Esophagus (tissue), 2 donors: ENCODE measurements at regions not wholly inside any gene's neighbourhood (a gene's known extent, or its start where the extent isn't known, plus 50 kb on each side); places are given as distances from the start of the nearest gene placed in this dataset.

Experiments
- H3K27ac ChIP-seq, 2 donors: one replicate each; pipeline ENCODE4 v1.5.1; 2013; ENCODE audit warnings: low read depth in 2 of 2, mild to moderate bottlenecking in 2 of 2, inconsistent platforms in 1 of 2, low read length in 1 of 2, moderate library complexity in 1 of 2
- H3K27me3 ChIP-seq, 2 donors: one replicate each; pipeline ENCODE4 v1.6.1; 2013; ENCODE audit warnings: low read length in 2 of 2, control low read depth in 1 of 2, mild to moderate bottlenecking in 1 of 2; ENCODE audit not compliant: insufficient read depth in 2 of 2, control insufficient read depth in 1 of 2
- H3K36me3 ChIP-seq, 2 donors: one replicate each; pipeline ENCODE4 v1.6.1; 2013; ENCODE audit warnings: low read length in 1 of 2; ENCODE audit not compliant: control insufficient read depth in 2 of 2, insufficient read depth in 2 of 2
- H3K4me1 ChIP-seq, 2 donors: one replicate each; pipeline ENCODE4 v1.6.1; 2013; ENCODE audit warnings: low read length in 1 of 2; ENCODE audit not compliant: control insufficient read depth in 2 of 2, insufficient read depth in 2 of 2
- H3K4me3 ChIP-seq, 2 donors: one replicate each; pipeline ENCODE4 v1.5.1; 2013; ENCODE audit warnings: low read length in 2 of 2, mild to moderate bottlenecking in 2 of 2, low read depth in 1 of 2, moderate library complexity in 1 of 2
- H3K9me3 ChIP-seq, 2 donors: one replicate each; pipeline ENCODE4 v1.6.1; 2013; ENCODE audit warnings: mild to moderate bottlenecking in 2 of 2, low read depth in 1 of 2, low read length in 1 of 2, moderate library complexity in 1 of 2; ENCODE audit not compliant: control insufficient read depth in 2 of 2, insufficient read depth in 1 of 2
- WGBS, 2 donors: extraction: QIAGEN DNeasy Blood & Tissue Kit; methylation state at CpG; one replicate each; pipeline ENCODE4 v1.1.7; 2013; 5-methylcytosine and 5-hydroxymethylcytosine counted together
- donor health status: healthy with polysubstance abuse.
- donor health status: Bipolar disorder and iron deficiency.

GRCh38 chr6:168181876-168182275 lies 102.9 kb upstream of the FRMD1 start:
- H3K27ac ChIP-seq = no peak overlapping the region
- H3K9me3 ChIP-seq = no peaks in the 10 kb centered on the region
- no peaks in the 10 kb centered on the region for H3K4me1 ChIP-seq
- no peaks in the 10 kb centered on the region for H3K36me3 ChIP-seq
- no peak overlapping the region for H3K4me3 ChIP-seq
- whole genome bisulfite sequencing, 2 donors = 77 to 81% methylated on average over 11 of the region's 11 CpGs
- no peaks in the 10 kb centered on the region for H3K27me3 ChIP-seq

GRCh38 chr6:168181316-168181715 lies 102.3 kb upstream of the FRMD1 start:
- no peak overlapping the region for H3K4me3 ChIP-seq
- WGBS, 2 donors = 80 to 83% methylated on average over 6 of the region's 6 CpGs
- H3K27me3 ChIP-seq = no peaks in the 10 kb centered on the region
- H3K36me3 ChIP-seq = no peaks in the 10 kb centered on the region
- no peaks in the 10 kb centered on the region for H3K9me3 ChIP-seq
- no peak overlapping the region for H3K27ac ChIP-seq
- no peaks in the 10 kb centered on the region for H3K4me1 ChIP-seq

GRCh38 chr6:168180548-168181011 lies 101.6 kb upstream of the FRMD1 start:
- Histone ChIP-seq H3K4me3 (no peak overlapping the region), H3K27me3 (no peaks in the 10 kb centered on the region), H3K36me3 (no peaks in the 10 kb centered on the region), H3K9me3 (no peaks in the 10 kb centered on the region), H3K27ac (no peak overlapping the region), H3K4me1 (no peaks in the 10 kb centered on the region)
- 79 to 87% methylated on average over 19 of the region's 19 CpGs for WGBS, 2 donors

GRCh38 chr6:168179702-168180382 lies 100.8 kb upstream of the FRMD1 start:
- Histone ChIP-seq H3K9me3 (no peaks in the 10 kb centered on the region), H3K4me1 (no peaks in the 10 kb centered on the region), H3K27ac (no peak overlapping the region), H3K4me3 (no peak overlapping the region), H3K36me3 (no peaks in the 10 kb centered on the region), H3K27me3 (no peaks in the 10 kb centered on the region)
- 92 to 93% methylated on average over 25 of the region's 25 CpGs for WGBS, 2 donors

- no peaks in the 10 kb centered on the region for H3K36me3 ChIP-seq
- 89 to 92% methylated on average over 16 of the region's 16 CpGs for WGBS, 2 donors
- no peaks in the 10 kb centered on the region for H3K4me1 ChIP-seq
- H3K4me3 ChIP-seq = no peak overlapping the region
- H3K27me3 ChIP-seq = no peaks in the 10 kb centered on the region
- no peaks in the 10 kb centered on the region for H3K9me3 ChIP-seq
- H3K27ac ChIP-seq = no peak overlapping the region
Measured at GRCh38 chr6:168179133-168179532, 100.1 kb upstream of the FRMD1 start.

GRCh38 chr6:168177103-168177891 lies 98.3 kb upstream of the FRMD1 start:
- no peak overlapping the region for H3K4me3 ChIP-seq
- no peaks in the 10 kb centered on the region for H3K9me3 ChIP-seq
- no peaks in the 10 kb centered on the region for H3K4me1 ChIP-seq
- H3K36me3 ChIP-seq = no peaks in the 10 kb centered on the region
- 89 to 93% methylated on average over 8 of the region's 8 CpGs for WGBS, 2 donors
- no peak overlapping the region for H3K27ac ChIP-seq
- no peaks in the 10 kb centered on the region for H3K27me3 ChIP-seq

GRCh38 chr6:168171673-168172353 lies 92.8 kb upstream of the FRMD1 start:
- H3K27ac ChIP-seq = no peak overlapping the region
- no peaks in the 10 kb centered on the region for H3K4me1 ChIP-seq
- H3K27me3 ChIP-seq = no peaks in the 10 kb centered on the region
- 31 to 36% methylated on average over 4 of the region's 4 CpGs for WGBS, 2 donors
- H3K36me3 ChIP-seq = no peaks in the 10 kb centered on the region
- H3K4me3 ChIP-seq = no peak overlapping the region
- no peaks in the 10 kb centered on the region for H3K9me3 ChIP-seq

- Histone ChIP-seq H3K4me1 (no peaks in the 10 kb centered on the region), H3K4me3 (no peak overlapping the region), H3K27me3 (no peaks in the 10 kb centered on the region), H3K27ac (no peak overlapping the region), H3K9me3 (no peaks in the 10 kb centered on the region), H3K36me3 (no peaks in the 10 kb centered on the region)
- WGBS, 2 donors = 75 to 85% methylated on average over 16 of the region's 16 CpGs
Measured at GRCh38 chr6:168170841-168171601, 92.0 kb upstream of the FRMD1 start.

- 93 to 94% methylated on average over 11 of the region's 11 CpGs for WGBS, 2 donors
- no peaks in the 10 kb centered on the region for H3K9me3 ChIP-seq
Measured at GRCh38 chr6:168169624-168170023, 90.6 kb upstream of the FRMD1 start.

More at GRCh38 chr6:168169624-168170023, 90.6 kb upstream of the FRMD1 start:
- Histone ChIP-seq H3K27me3 (no peaks in the 10 kb centered on the region), H3K36me3 (no peaks in the 10 kb centered on the region), H3K4me1 (no peaks in the 10 kb centered on the region), H3K4me3 (no peak overlapping the region), H3K27ac (no peak overlapping the region)
